ENCODE measurements at regions not wholly inside any gene's neighbourhood (a gene's known extent, or its start where the extent isn't known, plus 50 kb on each side); places are given as distances from the start of the nearest gene placed in this dataset.

- DNase-seq (ENCODE audit: low read depth): no peak
These were observed 189.5 kb downstream of the TFCP2L1 start for GRCh38 chr2:121095257-121096080.

GRCh38 chr2:121096611-121097010, 188.4 kb downstream of the TFCP2L1 start:
- DNase-seq (ENCODE audit: low read depth): no peak

GRCh38 chr2:121098556-121098955, 186.4 kb downstream of the TFCP2L1 start:
- DNase-seq (ENCODE audit: low read depth): no peak

GRCh38 chr2:121099329-121100290, 185.4 kb downstream of the TFCP2L1 start:
- DNase-seq (ENCODE audit: low read depth): no peak

DNA sequence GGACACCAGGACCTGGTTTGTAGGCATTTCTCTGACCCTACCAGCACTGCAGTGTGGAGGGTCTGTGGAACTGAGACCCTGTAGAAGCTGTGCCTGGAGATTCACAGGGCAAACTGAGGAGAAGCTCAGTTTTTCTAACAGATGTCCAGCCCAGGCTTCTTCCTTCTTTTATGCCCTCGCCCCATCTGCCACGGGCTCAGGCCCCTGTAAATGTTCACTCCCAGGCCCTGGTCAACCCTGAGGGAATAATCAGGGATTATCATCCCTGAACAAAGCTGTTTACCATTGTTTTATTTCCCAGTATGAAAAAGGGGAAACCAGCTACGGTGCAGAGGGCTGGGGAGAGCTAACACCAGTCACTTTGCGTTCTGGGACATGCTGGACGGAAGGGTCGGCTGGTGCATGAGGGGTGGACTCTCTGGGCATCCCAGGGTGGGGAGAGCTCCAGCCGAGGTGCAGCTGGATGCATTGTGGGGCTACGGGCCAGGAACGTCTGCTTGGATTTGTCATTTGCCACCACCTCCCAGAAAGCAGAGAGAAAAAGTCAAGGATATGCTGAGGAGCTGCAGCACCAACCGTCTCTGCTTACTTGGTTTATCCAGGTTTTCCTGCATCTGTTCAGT, 183.8 kb downstream of the TFCP2L1 start:
- DNase-seq (ENCODE audit: low read depth): no peak

- no peak for DNase-seq (ENCODE audit: low read depth)
These were observed 182.1 kb downstream of the TFCP2L1 start for GRCh38 chr2:121102941-121103340.

DNA sequence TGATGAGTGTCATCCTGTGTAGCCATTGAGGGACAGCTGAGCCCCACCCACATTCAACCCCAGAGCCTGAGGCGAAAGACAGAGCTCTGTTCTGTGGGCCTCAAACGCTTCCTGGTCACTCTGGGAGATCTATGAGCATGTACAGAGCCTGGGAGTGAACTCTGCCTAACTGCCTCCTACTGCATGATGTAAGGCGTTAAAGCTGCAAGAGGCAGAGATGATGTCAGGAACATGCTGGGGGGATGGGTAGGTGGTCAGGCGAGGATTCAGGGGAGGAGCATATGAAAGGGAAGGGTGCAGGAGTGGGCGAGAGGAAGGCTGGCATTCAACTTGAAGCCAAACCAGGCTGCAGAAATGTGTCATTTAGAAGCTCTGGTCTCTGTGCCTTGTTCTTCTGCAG, 181.0 kb downstream of the TFCP2L1 start:
- no peak for DNase-seq (ENCODE audit: low read depth)

- no peak for DNase-seq (ENCODE audit: low read depth)
These were observed 180.3 kb downstream of the TFCP2L1 start for GRCh38 chr2:121104721-121105141.

DNA sequence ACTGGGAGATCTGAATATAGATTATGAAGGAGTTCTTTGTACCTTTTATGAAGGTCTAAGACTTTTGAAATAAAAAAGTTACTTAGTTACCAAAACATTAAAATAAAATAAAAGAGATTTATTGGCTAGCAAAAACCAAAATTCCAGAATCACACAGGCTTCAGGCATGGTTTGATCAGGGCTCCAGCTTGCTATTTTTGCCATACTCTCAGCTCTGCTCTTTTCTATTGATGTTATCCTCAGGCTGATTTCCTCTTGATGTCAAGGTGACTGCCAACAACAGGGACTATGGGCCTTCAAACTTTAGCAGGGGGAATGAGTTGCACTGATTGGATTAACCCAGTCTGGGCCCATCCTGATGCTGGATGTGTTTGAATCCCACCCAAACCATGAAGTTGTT, 174.1 kb downstream of the TFCP2L1 start:
- no peak for DNase-seq (ENCODE audit: low read depth)

DNA sequence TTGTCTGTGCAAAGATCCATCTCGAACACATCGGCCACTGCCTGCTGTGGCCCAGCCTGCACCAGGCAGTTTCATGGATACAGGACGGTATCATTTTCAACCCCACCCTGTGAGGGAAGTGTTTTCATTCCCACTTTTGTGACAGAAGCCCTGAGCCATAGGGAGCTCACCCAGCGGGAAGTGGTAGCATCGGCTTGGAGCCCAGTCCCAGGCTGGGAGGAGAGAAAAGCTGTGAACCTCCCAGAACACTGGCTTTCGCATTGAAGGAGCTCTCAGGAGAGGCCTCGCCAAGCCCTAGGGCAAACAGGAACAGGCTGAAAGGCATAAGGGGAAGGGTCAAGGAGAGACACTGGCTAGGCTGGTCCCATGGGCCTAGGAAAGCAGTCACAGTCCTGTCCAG, 166.1 kb downstream of the TFCP2L1 start:
- no peak for DNase-seq (ENCODE audit: low read depth)

DNA sequence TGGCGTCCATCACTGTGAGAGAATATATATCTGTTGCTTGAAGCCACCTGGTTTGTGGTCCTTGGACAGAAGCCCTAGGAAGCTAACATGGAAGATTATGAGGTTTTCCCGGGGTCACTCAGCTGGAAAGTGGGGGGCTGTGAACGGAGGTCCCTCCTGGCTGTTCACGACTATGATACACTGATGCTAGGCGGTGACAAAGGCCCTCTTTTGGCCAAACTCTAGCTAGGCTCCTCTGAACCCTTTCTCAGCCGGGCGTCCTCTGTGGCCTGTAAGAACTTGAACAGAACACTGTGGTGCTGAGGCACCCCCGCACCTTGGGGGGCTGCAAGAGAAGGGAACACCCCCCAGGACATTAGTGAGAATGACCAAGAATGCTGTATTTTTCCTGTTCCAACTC, 164.6 kb downstream of the TFCP2L1 start:
- DNase-seq (ENCODE audit: low read depth): no peak

DNA sequence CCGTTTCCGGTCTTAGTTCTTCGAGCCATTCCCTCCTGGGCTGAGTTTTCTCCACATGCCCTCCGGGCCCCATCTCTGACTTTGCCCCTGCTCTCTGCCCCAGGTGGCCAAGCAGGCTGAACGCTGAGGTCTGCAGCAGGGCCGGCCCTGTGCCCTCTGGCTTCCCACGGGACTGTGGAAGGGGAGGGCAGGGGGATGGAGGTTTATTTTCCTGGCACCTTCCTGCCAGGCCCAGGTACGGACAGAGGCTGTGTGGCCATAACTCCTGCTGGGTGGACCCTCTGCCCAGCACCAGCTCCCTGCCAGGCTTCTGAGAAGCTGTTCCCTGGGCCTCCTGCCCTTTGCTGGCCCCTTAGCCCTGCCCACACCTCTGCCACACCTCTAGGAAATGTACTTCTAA, 164.0 kb downstream of the TFCP2L1 start:
- no peak for DNase-seq (ENCODE audit: low read depth)

DNA sequence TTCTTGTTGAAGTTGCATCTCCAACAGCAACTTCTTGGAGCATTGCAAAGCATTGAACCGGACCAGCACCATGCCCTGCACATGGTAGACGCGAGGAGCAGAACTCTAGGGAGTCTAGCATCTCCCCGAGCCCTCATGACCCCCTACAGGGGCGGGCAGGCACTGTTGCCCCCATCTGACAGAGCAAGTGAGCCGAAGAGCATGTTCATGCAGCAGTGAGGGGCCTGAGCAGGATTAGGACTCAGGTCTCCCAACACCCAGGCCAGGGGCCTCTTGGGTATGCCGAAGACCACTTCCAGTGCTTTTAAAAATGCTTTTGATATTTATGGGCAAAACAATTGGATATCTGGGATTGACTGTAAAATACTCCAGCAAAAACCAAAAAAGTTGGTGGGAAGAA, 163.3 kb downstream of the TFCP2L1 start:
- DNase-seq (ENCODE audit: low read depth): no peak

GRCh38 chr2:121123268-121123667, 161.7 kb downstream of the TFCP2L1 start:
- no peak for DNase-seq (ENCODE audit: low read depth)

DNA sequence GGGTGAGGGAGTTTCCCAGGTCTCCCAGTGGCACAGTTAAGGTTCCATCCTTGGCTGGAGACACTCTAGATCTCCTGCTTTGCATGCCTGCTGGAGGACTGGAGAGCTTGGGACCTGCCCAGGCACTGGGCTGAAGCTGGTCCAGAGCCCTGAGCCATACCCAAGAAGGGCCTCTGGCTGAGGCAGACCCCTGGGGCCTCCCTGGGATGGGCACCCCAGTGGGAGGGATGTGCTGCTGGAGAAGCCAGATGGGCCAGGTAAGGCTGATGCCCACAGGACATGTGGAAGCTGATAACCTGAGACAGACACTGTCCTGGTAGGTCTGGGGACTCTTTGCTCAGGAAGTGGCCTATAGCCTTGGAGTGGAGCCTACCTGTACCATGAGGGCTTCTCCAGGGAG, 160.7 kb downstream of the TFCP2L1 start:
- no peak for DNase-seq (ENCODE audit: low read depth)

GRCh38 chr2:121125350-121125749, 159.7 kb downstream of the TFCP2L1 start:
- DNase-seq (ENCODE audit: low read depth): no peak

- DNase-seq (ENCODE audit: low read depth): no peak
These were observed 156.0 kb downstream of the TFCP2L1 start for GRCh38 chr2:121128741-121129659.

DNA sequence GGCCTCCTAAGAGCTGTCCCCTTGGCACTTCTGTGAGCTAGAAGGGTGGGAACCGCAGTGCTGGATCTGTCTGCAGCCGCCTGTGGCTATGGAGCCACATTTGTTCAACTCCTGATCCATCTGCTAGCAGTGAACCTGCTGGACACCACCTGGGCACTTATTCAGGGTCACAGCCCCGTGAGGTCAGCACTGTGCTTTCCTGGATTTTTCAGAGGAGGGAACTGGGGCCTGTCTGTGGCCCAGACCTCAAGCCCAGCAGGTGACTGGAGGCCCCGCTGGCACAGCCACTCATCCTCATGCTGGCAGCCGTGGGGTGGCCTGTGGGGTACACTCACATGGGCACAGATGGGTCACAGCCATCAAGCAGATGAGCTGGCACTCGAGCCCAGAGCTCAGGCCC, 155.3 kb downstream of the TFCP2L1 start:
- no peak for DNase-seq (ENCODE audit: low read depth)

GRCh38 chr2:121130301-121130850, 154.6 kb downstream of the TFCP2L1 start:
- no peak for DNase-seq (ENCODE audit: low read depth)

GRCh38 chr2:121131375-121131774, 153.6 kb downstream of the TFCP2L1 start:
- no peak for DNase-seq (ENCODE audit: low read depth)
